Trophoblast cell (in vitro differentiated cells and primary cell): ENCODE measurements at regions not wholly inside any gene's neighbourhood (a gene's known extent, or its start where the extent isn't known, plus 50 kb on each side); places are given as distances from the start of the nearest gene placed in this dataset.

Source experiments
- DNase-seq, 2 donors: peaks; one replicate each; pipeline ENCODE4 v3.0.0-alpha.2; 2016
- H2AFZ ChIP-seq: 2 replicates; pipeline ENCODE4 v1.6.1; 2013; ENCODE audit warnings: low read length, moderate library complexity, mild to moderate bottlenecking; ENCODE audit not compliant: insufficient read depth, poor library complexity
- H2AK5ac ChIP-seq: 2 replicates; pipeline ENCODE4 v1.6.1; 2013; ENCODE audit warnings: mild to moderate bottlenecking, low read length
- H2BK120ac ChIP-seq: 2 replicates; pipeline ENCODE4 v1.6.1; 2013; ENCODE audit warnings: low read length, mild to moderate bottlenecking, moderate library complexity; ENCODE audit not compliant: insufficient read depth, poor library complexity
- H2BK12ac ChIP-seq: 2 replicates; pipeline ENCODE4 v1.6.1; 2013; ENCODE audit warnings: mild to moderate bottlenecking, low read length, moderate library complexity
- H2BK5ac ChIP-seq: 2 replicates; pipeline ENCODE4 v1.6.1; 2013; ENCODE audit warnings: low read length, low read depth, moderate library complexity, mild to moderate bottlenecking; ENCODE audit not compliant: poor library complexity
- H3K14ac ChIP-seq: 2 replicates; pipeline ENCODE4 v1.6.1; 2013; ENCODE audit warnings: mild to moderate bottlenecking, low read length
- H3K18ac ChIP-seq: 2 replicates; pipeline ENCODE4 v1.6.1; 2013; ENCODE audit warnings: mild to moderate bottlenecking, low read length
- H3K23ac ChIP-seq: 2 replicates; pipeline ENCODE4 v1.6.1; 2013; ENCODE audit warnings: low read length
- H3K27ac ChIP-seq: 2 replicates; pipeline ENCODE4 v1.5.1; 2013; ENCODE audit warnings: low read depth, mild to moderate bottlenecking, inconsistent platforms, low read length, moderate library complexity
- H3K27me3 ChIP-seq: 2 replicates; pipeline ENCODE4 v1.6.1; 2013; ENCODE audit warnings: inconsistent platforms, mild to moderate bottlenecking, low read length, moderate library complexity; ENCODE audit not compliant: insufficient read depth
- H3K36me3 ChIP-seq, 2 experiments: 1 replicate in 1 of 2; 2 replicates in 1 of 2; pipeline ENCODE4 v1.6.1; 2013; ENCODE audit warnings: low read length in 2 of 2, mild to moderate bottlenecking in 2 of 2, moderate library complexity in 1 of 2; ENCODE audit not compliant: insufficient read depth in 2 of 2, control insufficient read depth in 1 of 2
- H3K4ac ChIP-seq: 2 replicates; pipeline ENCODE4 v1.6.1; 2013; ENCODE audit warnings: low read depth, mild to moderate bottlenecking, low read length, moderate library complexity
- H3K4me1 ChIP-seq, 2 experiments: 1 replicate in 1 of 2; 2 replicates in 1 of 2; pipeline ENCODE4 v1.6.1; 2013; ENCODE audit warnings: low read length in 2 of 2, mild to moderate bottlenecking in 2 of 2, moderate library complexity in 1 of 2; ENCODE audit not compliant: insufficient read depth in 2 of 2, control insufficient read depth in 1 of 2
- H3K4me2 ChIP-seq: 2 replicates; pipeline ENCODE4 v1.6.1; 2013; ENCODE audit warnings: inconsistent platforms, mild to moderate bottlenecking, low read length, moderate library complexity
- H3K4me3 ChIP-seq: 2 replicates; pipeline ENCODE4 v1.5.1; 2013; ENCODE audit warnings: mild to moderate bottlenecking, low read depth, low read length, inconsistent platforms
- H3K79me1 ChIP-seq: one replicate; pipeline ENCODE4 v1.6.1; 2013; ENCODE audit warnings: low read length
- H3K79me2 ChIP-seq: 2 replicates; pipeline ENCODE4 v1.6.1; 2013; ENCODE audit warnings: low read length, mild to moderate bottlenecking; ENCODE audit not compliant: control insufficient read depth, insufficient read depth, poor library complexity
- H3K9ac ChIP-seq: 2 replicates; pipeline ENCODE4 v1.6.1; 2013; ENCODE audit warnings: mild to moderate bottlenecking, low read length
- H3K9me3 ChIP-seq: 2 replicates; pipeline ENCODE4 v1.6.1; 2013; ENCODE audit warnings: low read depth, mild to moderate bottlenecking, control low read depth, inconsistent platforms, low read length; ENCODE audit not compliant: insufficient read depth
- H4K12ac ChIP-seq: 2 replicates; pipeline ENCODE4 v1.6.1; 2013; ENCODE audit warnings: low read depth, mild to moderate bottlenecking, low read length, moderate library complexity
- H4K8ac ChIP-seq: 2 replicates; pipeline ENCODE4 v1.6.1; 2013; ENCODE audit warnings: low read depth, mild to moderate bottlenecking, low read length, moderate library complexity
- H4K91ac ChIP-seq: one replicate; pipeline ENCODE4 v1.6.1; 2013; ENCODE audit warnings: low read depth, mild to moderate bottlenecking, low read length, moderate library complexity
- WGBS: extraction: QIAGEN DNeasy Blood & Tissue Kit; methylation state at CpG from one replicate; pipeline ENCODE4 v1.1.7; 2013; ENCODE audit warnings: missing lambda C conversion rate; ENCODE audit not compliant: insufficient read length, insufficient coverage; ENCODE audit errors: extremely low coverage; 5-methylcytosine and 5-hydroxymethylcytosine counted together

DNA sequence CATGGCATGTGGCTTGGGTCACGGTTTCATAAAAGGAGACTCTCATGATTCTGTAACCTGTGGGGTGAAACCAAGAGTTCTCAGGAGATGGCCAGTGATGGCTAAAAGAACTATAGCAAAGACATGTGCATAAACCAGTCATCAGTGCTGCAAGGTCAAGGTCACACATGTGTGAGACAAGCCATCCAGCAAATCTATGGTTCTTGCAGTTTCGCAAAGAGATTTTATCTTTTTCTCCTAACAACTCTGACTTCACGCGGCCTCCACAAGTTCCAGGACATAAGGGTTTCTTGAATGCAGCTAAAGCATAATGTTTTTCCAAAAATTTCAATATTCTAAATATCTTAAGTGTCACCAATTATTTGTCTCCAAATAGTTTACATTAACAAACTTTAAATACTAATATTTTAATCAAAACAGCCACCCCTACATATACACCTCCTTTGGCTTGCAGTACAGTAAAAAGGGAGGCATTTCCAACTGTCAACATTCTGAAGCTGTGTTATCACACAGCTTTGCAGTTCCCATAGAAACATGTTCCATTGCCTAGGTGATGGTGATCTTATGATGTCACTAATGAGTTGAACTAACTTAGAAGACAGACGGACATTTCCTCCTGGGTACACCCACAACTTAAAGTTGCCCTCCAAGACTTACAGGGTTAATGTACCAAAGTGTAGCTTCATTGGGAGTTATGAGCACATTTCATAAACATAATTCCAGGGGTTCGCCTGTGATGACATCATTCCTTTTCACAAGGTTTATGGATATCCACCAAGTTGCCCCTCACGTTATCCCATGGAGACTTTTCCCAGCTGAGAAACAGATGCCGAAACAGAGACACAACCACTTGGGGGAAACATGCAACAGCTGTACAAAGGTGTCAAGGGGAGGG lies 250.9 kb upstream of the PDE10A start:
- no CpG with 5 or more reads among the region's 8 CpGs for WGBS

DNA sequence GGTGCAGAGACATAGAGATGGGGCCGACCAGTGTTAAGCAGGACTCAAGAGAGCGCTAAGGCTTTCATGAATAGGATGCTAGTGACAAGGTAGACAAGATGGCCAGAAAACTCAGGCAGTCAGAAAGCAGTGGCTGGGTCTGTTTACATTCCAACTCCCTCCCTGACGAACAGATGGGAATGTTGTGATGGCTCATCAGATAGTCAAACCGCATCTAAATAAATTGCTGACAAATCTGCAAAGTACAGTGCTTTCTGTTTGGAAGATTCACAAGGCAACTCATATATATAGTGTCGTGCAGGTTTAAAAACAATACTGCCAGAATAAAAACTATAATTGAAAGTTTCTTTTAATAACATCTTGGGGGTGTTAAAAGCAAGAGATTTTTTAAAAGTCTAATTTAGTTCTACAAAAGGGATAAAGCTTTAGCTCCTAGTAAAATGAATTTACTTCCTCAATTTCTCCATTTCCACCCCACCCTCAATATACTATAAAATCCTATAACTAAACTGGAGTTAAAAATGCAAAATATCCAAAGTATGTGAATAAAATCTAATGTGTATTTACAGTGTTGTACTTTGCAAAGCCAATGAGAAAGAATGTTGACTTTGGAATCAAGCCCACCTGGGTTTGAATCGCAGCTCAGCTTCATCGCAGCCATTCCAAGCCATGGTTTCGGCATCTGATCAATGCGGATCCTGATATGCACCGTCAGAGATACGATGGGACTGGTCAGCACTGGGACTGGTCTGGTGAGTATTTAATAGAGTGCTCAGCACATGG lies 247.3 kb upstream of the PDE10A start:
- no peaks in the 10 kb centered on the region for H3K27me3 ChIP-seq
- H4K91ac ChIP-seq = no peak overlapping the region
- H3K9me3 ChIP-seq = peaks cover 4% of the 10 kb centered on the region
- no peak overlapping the region for H3K23ac ChIP-seq
- H2AFZ ChIP-seq = no peak overlapping the region
- no peaks in the 10 kb centered on the region for H3K79me2 ChIP-seq
- no CpG with 5 or more reads among the region's 11 CpGs for WGBS
- no peak overlapping the region for H3K27ac ChIP-seq
- H3K18ac ChIP-seq = no peak overlapping the region
- no peak overlapping the region for H3K9ac ChIP-seq
- H3K79me1 ChIP-seq = no peaks in the 10 kb centered on the region
- H3K4me3 ChIP-seq = no peak overlapping the region
- H4K12ac ChIP-seq = no peak overlapping the region
- H2BK5ac ChIP-seq = no peak overlapping the region
- H3K4me1 ChIP-seq = no peaks in the 10 kb centered on the region
- no peak overlapping the region for H3K14ac ChIP-seq
- no peak overlapping the region for H3K4ac ChIP-seq
- no peaks in the 10 kb centered on the region for H3K36me3 ChIP-seq
- no peak overlapping the region for H2BK120ac ChIP-seq
- no peak overlapping the region for H3K4me2 ChIP-seq
- peak; percentile 8 to 35 for DNase-seq
- no peak overlapping the region for H4K8ac ChIP-seq
- no peak overlapping the region for H2BK12ac ChIP-seq
- H2AK5ac ChIP-seq = no peak overlapping the region

More for the DNA sequence above, 250.9 kb upstream of the PDE10A start:
- Histone ChIP-seq H3K27me3 (no peaks in the 10 kb centered on the region), H4K8ac (no peak overlapping the region), H4K12ac (no peak overlapping the region), H4K91ac (no peak overlapping the region), H3K79me2 (no peaks in the 10 kb centered on the region), H2BK5ac (no peak overlapping the region), H2BK12ac (no peak overlapping the region), H3K14ac (no peak overlapping the region), H3K9me3 (no peaks in the 10 kb centered on the region), H3K36me3 (no peaks in the 10 kb centered on the region), H3K4me3 (no peak overlapping the region), H3K4ac (no peak overlapping the region), H2AFZ (no peak overlapping the region), H3K4me1 (no peaks in the 10 kb centered on the region), H3K18ac (no peak overlapping the region), H3K4me2 (no peak overlapping the region), H3K79me1 (no peaks in the 10 kb centered on the region), H3K9ac (no peak overlapping the region), H3K23ac (no peak overlapping the region), H2AK5ac (no peak overlapping the region), H3K27ac (no peak overlapping the region), H2BK120ac (no peak overlapping the region)
- DNase-seq = peak in 1 of 2 donors; percentile 60

DNA sequence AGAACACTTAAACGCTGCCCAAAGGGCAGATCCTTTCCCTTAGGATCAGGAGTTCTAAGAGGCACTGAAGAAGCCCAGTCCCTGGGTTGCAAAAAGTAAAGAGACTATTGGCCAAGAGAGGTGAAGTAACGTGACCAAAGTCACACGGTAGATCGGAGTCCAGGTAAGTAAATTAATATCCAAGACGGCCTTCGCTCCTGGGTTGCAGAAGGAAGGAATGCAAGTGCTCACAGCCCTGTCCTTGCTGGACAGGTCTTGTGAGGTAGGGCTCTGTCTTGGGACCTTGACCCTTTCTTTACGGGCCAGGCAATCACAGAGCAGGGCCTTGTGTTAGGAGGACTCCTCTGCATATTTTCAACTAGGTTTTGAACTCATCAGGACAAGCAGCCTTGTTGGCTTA lies 243.7 kb upstream of the PDE10A start:
- Histone ChIP-seq H3K4me2 (no peak overlapping the region), H3K4me1 (no peaks in the 10 kb centered on the region), H3K4ac (no peak overlapping the region), H3K18ac (no peak overlapping the region), H4K12ac (no peak overlapping the region), H2AFZ (no peak overlapping the region), H3K79me1 (no peaks in the 10 kb centered on the region), H3K9me3 (peaks cover 4% of the 10 kb centered on the region), H4K91ac (no peak overlapping the region), H2AK5ac (no peak overlapping the region), H3K9ac (no peak overlapping the region), H3K36me3 (no peaks in the 10 kb centered on the region), H3K14ac (no peak overlapping the region), H3K27ac (no peak overlapping the region), H4K8ac (no peak overlapping the region), H2BK12ac (no peak overlapping the region), H2BK120ac (no peak overlapping the region), H3K4me3 (no peak overlapping the region), H3K27me3 (no peaks in the 10 kb centered on the region), H2BK5ac (no peak overlapping the region), H3K79me2 (no peaks in the 10 kb centered on the region), H3K23ac (no peak overlapping the region)
- WGBS = no CpG with 5 or more reads among the region's 7 CpGs
- DNase-seq = no peak

DNA sequence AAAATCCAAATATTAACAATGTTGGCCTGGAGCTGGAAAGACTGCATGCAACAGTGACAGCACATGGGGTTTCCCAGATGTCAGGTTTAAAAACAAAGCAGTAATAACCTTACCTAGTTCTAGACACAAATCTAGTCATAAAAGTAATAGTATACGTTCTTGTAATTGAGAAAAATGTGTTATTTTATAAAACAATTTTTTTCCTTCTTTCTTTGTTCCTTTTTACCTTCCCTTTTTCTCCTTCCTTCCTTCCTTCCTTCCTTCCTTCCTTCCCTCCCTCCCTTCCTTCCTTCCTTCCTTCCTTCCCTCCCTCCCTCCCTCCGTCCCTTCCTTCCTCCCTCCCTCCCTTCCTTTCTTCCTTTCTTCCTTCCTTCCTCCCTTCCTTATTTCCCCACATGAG lies 242.7 kb upstream of the PDE10A start:
- no peak overlapping the region for H3K18ac ChIP-seq
- no peak overlapping the region for H3K4me3 ChIP-seq
- H3K4ac ChIP-seq = no peak overlapping the region
- no peaks in the 10 kb centered on the region for H3K27me3 ChIP-seq
- H2AK5ac ChIP-seq = no peak overlapping the region
- no peak overlapping the region for H4K8ac ChIP-seq
- no peaks in the 10 kb centered on the region for H3K79me2 ChIP-seq
- H3K36me3 ChIP-seq = no peaks in the 10 kb centered on the region
- H2BK120ac ChIP-seq = no peak overlapping the region
- H3K79me1 ChIP-seq = no peaks in the 10 kb centered on the region
- no peak for DNase-seq
- no peak overlapping the region for H3K9ac ChIP-seq
- no peak overlapping the region for H3K14ac ChIP-seq
- H3K4me1 ChIP-seq = no peaks in the 10 kb centered on the region
- H3K9me3 ChIP-seq = peaks cover 6% of the 10 kb centered on the region
- no peak overlapping the region for H3K4me2 ChIP-seq
- H3K23ac ChIP-seq = no peak overlapping the region
- no peak overlapping the region for H2BK5ac ChIP-seq
- H2BK12ac ChIP-seq = no peak overlapping the region
- H2AFZ ChIP-seq = no peak overlapping the region
- WGBS = no CpG with 5 or more reads among the region's 2 CpGs
- H4K91ac ChIP-seq = no peak overlapping the region
- H4K12ac ChIP-seq = no peak overlapping the region
- no peak overlapping the region for H3K27ac ChIP-seq
